SHP77 treated with DMSO at 0.1 percent for 48 hours (cell line): ENCODE measurements at regions not wholly inside any gene's neighbourhood (a gene's known extent, or its start where the extent isn't known, plus 50 kb on each side); places are given as distances from the start of the nearest gene placed in this dataset.

Experiments
- DNase-seq: peaks from one replicate; lab custom pipeline; 2025; lab: John Stamatoyannopoulos, UW

- no peak for DNase-seq
These were observed 603.7 kb upstream of the CFAP20DC start for GRCh38 chr3:59653405-59654122.

- DNase-seq = no peak
These were observed 594.9 kb upstream of the CFAP20DC start for GRCh38 chr3:59644479-59645402.

GRCh38 chr3:59641169-59641899 lies 591.5 kb upstream of the CFAP20DC start:
- no peak for DNase-seq

- no peak for DNase-seq
These were observed 583.1 kb upstream of the CFAP20DC start for GRCh38 chr3:59632760-59633573.

GRCh38 chr3:59631482-59631881 lies 581.7 kb upstream of the CFAP20DC start:
- no peak for DNase-seq

- no peak for DNase-seq
These were observed 571.2 kb upstream of the CFAP20DC start for GRCh38 chr3:59621037-59621436.

GRCh38 chr3:59620325-59620724 lies 570.5 kb upstream of the CFAP20DC start:
- DNase-seq = no peak

- DNase-seq = no peak
These were observed 562.6 kb upstream of the CFAP20DC start for GRCh38 chr3:59612444-59612715.

GRCh38 chr3:59611649-59612443 lies 562.0 kb upstream of the CFAP20DC start:
- DNase-seq = no peak

- DNase-seq = no peak
These were observed 560.0 kb upstream of the CFAP20DC start for GRCh38 chr3:59609657-59610348.

- no peak for DNase-seq
These were observed 558.5 kb upstream of the CFAP20DC start for GRCh38 chr3:59608356-59608755.

- DNase-seq = no peak
These were observed 557.8 kb upstream of the CFAP20DC start for GRCh38 chr3:59607656-59608055.

GRCh38 chr3:59606638-59607266 lies 556.9 kb upstream of the CFAP20DC start:
- DNase-seq = no peak

GRCh38 chr3:59605944-59606534 lies 556.2 kb upstream of the CFAP20DC start:
- no peak for DNase-seq

- no peak for DNase-seq
These were observed 555.5 kb upstream of the CFAP20DC start for GRCh38 chr3:59605318-59605717.

- no peak for DNase-seq
These were observed 551.7 kb upstream of the CFAP20DC start for GRCh38 chr3:59601486-59601885.

GRCh38 chr3:59600631-59601030 lies 550.8 kb upstream of the CFAP20DC start:
- no peak for DNase-seq

- no peak for DNase-seq
These were observed 546.9 kb upstream of the CFAP20DC start for GRCh38 chr3:59596741-59597140.

- DNase-seq = no peak
These were observed 546.0 kb upstream of the CFAP20DC start for GRCh38 chr3:59595830-59596229.

GRCh38 chr3:59593380-59593779 lies 543.6 kb upstream of the CFAP20DC start:
- no peak for DNase-seq
